Mucosa of descending colon (tissue), 3 donors: ENCODE measurements at regions not wholly inside any gene's neighbourhood (a gene's known extent, or its start where the extent isn't known, plus 50 kb on each side); places are given as distances from the start of the nearest gene placed in this dataset. TPM values are rescaled to one million over a fixed set of nuclear protein-coding genes. Genes with fewer than 3 reads are reported as not detected.

ENCODE experiments used
- ATAC-seq: fragments of 200-7000 bp; cut with Tn5 transposase; one replicate; pipeline ENCODE4 v1.9.1; 2020; ENCODE audit warnings: mild to moderate bottlenecking, moderate library complexity
- DNase-seq, 3 donors: peaks; one replicate each; pipeline ENCODE4 v3.0.0-alpha.2; 2020
- H3K36me3 ChIP-seq: fragments of 200-600 bp; one replicate; pipeline ENCODE4 v1.8.0; 2021; ENCODE audit warnings: low read depth, mild to moderate bottlenecking
- H3K4me1 ChIP-seq: fragments of 200-600 bp; one replicate; pipeline ENCODE4 v1.8.0; 2021; ENCODE audit warnings: low read depth, mild to moderate bottlenecking
- H3K4me3 ChIP-seq: fragments of 200-600 bp; one replicate; pipeline ENCODE4 v1.8.0; 2021; ENCODE audit warnings: mild to moderate bottlenecking
- H3K9me3 ChIP-seq: fragments of 200-600 bp; one replicate; pipeline ENCODE4 v1.8.0; 2021; ENCODE audit warnings: mild to moderate bottlenecking
- intact Hi-C, 2 donors: fragments of 100-400 bp; cut with DNase I in 1 of 2; cut with micrococcal nuclease in 1 of 2; formaldehyde crosslinking; loops; one replicate each; pipeline versions ENCODE4 v1.11.0 to v1.11.1; 2022; cut with DNase I, micrococcal nuclease
- microRNA-seq: library from miRNA; unstranded; fragments of <30 nt; microRNA quantifications from one replicate; pipeline ENCODE4, GENCODE V29; 2019
- TF ChIP-seq, protein P1 (sequence below): fragments of 200-600 bp; IDR thresholded peaks from one replicate; pipeline ENCODE4 v1.8.0; 2022; ENCODE audit warnings: antibody characterized with exemption, mild to moderate bottlenecking
- donor health status: DM: no; HTN: no; CAD: no; lungs with moderate emphysema.
- donor health status: DM: no; HTN: no; CAD: no.
- donor health status: DM: no; HTN: yes; CAD: no.

DNA sequence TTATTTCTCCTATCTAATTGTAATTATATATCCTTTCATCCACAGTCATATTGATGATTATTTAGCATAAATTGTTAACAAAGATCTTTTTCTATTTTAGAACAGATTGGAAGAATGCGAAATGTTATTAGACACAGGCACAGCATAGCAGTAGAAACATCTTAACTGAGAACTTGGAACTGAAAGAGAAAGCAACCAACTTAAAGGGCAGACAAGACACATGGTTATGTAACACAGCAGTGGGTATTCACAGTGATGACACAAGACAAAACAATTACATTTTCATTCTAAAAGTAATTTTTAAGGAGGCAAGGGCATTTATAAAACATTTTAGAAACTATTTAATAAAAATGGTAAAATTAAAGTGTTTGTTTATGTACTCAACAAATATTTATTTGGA is 57.7 kb upstream of the MEF2C start:
- H3K9me3 ChIP-seq, result no peaks in the 10 kb centered on the region
- H3K4me1 ChIP-seq, result peaks cover 20% of the 10 kb centered on the region
- TF ChIP-seq, protein P1, sequence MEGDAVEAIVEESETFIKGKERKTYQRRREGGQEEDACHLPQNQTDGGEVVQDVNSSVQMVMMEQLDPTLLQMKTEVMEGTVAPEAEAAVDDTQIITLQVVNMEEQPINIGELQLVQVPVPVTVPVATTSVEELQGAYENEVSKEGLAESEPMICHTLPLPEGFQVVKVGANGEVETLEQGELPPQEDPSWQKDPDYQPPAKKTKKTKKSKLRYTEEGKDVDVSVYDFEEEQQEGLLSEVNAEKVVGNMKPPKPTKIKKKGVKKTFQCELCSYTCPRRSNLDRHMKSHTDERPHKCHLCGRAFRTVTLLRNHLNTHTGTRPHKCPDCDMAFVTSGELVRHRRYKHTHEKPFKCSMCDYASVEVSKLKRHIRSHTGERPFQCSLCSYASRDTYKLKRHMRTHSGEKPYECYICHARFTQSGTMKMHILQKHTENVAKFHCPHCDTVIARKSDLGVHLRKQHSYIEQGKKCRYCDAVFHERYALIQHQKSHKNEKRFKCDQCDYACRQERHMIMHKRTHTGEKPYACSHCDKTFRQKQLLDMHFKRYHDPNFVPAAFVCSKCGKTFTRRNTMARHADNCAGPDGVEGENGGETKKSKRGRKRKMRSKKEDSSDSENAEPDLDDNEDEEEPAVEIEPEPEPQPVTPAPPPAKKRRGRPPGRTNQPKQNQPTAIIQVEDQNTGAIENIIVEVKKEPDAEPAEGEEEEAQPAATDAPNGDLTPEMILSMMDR, result no peak
- DNase-seq, result no peak
- no peak overlapping the region for H3K4me3 ChIP-seq
- no peaks in the 10 kb centered on the region for H3K36me3 ChIP-seq
- ATAC-seq, result no peak
- intact Hi-C loops, result loop anchor here in 1 of 2 donors (10.0 kb wide), 1 partner anchor 56 kb away; the partner anchor contains the start of gene MEF2C

DNA sequence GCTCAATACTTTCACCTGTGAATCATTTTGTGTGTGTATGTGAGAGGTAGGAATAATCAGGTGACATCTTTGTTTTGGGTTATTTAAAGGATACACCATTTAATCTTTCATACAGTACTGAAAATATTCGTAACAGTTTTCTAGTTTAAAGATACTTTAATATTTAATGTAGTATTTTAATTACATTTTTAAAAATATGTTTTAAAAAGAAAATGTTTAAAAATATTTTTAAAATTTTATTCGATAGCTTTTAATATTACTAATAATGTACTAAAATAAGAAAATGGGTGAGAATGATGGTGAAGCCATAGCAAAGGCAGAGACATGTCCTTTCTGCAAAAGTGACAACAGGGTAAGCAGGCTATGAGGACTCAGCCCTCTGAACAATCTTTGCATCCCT is 56.3 kb upstream of the MEF2C start:
- no peaks in the 10 kb centered on the region for H3K9me3 ChIP-seq
- DNase-seq (no peak), ATAC-seq (no peak)
- H3K4me1 ChIP-seq, result peaks cover 20% of the 10 kb centered on the region
- intact Hi-C loops, result no loop called here
- no peak overlapping the region for H3K4me3 ChIP-seq
- TF ChIP-seq, protein P1, result no peak
- H3K36me3 ChIP-seq, result no peaks in the 10 kb centered on the region

DNA sequence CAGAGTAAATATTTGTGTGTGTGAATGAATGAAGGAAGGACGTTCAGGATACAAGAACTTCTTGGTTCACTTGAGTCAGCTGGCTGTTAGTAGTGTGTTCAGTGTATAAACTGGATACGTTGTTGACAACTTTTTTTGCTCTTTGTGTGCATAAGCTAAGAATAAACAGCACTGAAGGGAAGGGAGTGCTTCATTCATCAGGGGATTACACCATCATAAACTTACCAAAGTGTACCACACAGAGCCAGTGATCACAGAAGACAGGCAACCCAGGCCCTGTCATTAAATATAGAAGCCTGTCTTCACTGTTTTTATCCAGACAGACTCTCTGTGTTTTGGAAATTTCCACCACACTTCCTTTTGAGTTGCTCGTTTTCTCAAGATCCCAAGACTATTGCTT is 55.5 kb upstream of the MEF2C start:
- Histone ChIP-seq H3K9me3 (no peaks in the 10 kb centered on the region), H3K36me3 (no peaks in the 10 kb centered on the region), H3K4me1 (peaks cover 20% of the 10 kb centered on the region), H3K4me3 (no peak overlapping the region)
- TF ChIP-seq, protein P1, result no peak
- DNase-seq (no peak), ATAC-seq (peak; percentile 30)
- intact Hi-C loops, result no loop called here

DNA sequence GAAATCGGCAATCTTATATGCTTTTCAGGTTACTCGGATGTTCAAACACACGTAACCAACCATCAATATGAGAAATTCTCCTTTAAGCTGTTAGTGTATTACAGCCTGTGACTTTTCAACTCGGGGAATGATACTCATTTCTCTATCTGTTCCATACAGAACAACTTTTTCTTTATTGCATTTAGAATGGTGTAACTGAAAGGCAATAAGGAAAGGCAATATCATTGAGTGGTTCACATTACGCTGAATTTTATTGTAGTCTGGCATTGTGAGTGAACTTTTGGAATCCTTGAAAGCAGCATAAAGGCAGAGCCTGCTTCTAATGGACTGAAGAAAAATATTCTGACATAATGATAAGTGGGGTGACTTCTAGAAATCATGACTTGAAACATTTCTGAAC is 54.4 kb upstream of the MEF2C start:
- H3K4me3 ChIP-seq, result no peak overlapping the region

DNA sequence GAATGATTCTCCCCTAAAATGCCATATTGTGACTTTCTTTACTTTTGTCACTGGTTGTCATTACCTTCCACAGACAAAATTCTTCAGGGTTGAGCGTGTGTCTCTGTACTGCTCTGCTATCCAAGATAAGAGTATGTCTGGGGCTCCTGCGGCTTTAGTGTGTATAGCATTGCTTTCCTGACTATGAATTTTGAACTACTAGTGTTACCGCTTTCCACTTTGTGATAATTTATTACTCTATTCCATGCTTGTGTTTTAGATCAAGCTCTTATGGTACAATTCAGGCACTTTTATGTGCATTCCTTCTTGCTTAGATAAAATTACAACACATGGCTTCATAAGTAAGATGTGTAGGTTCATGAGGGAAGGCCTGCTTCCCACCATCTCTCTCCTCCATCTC is 51.5 kb upstream of the MEF2C start:
- TF ChIP-seq, protein P1, result no peak
- Histone ChIP-seq H3K4me1 (peaks cover 20% of the 10 kb centered on the region), H3K4me3 (no peak overlapping the region), H3K36me3 (no peaks in the 10 kb centered on the region), H3K9me3 (no peaks in the 10 kb centered on the region)
- DNase-seq (no peak), ATAC-seq (no peak)
- intact Hi-C loops, result no loop called here

More for the DNA sequence above, 54.4 kb upstream of the MEF2C start:
- H3K36me3 ChIP-seq, result no peaks in the 10 kb centered on the region
- TF ChIP-seq, protein P1, result no peak
- peaks cover 20% of the 10 kb centered on the region for H3K4me1 ChIP-seq
- intact Hi-C loops, result no loop called here
- ATAC-seq (peak; percentile 94), DNase-seq (no peak)
- no peaks in the 10 kb centered on the region for H3K9me3 ChIP-seq

Small RNA genes in the stretch of these regions (microRNA-seq; reads per million reads assigned to microRNA genes)
- gene MIR3660, result not detected
